ENCODE measurements at regions not wholly inside any gene's neighbourhood (a gene's known extent, or its start where the extent isn't known, plus 50 kb on each side); places are given as distances from the start of the nearest gene placed in this dataset.

- H3K9me3 Mint-ChIP-seq, result 0 out of 2 replicates have a peak, but pooled peaks cover 3% of the 10 kb centered on the region
- no peak for DNase-seq
- 0 out of 2 replicates have a peak, but pooled peaks cover 3% of the 10 kb centered on the region for H3K36me3 Mint-ChIP-seq (ENCODE audit: low read depth)
- peaks cover 10% of the 10 kb centered on the region for H3K4me1 Mint-ChIP-seq (ENCODE audit: low read depth)
- no peaks in the 10 kb centered on the region; the same call in 1 of the 2 replicates for H3K27me3 Mint-ChIP-seq (ENCODE audit: insufficient read depth)
- TF ChIP-seq, protein P1, sequence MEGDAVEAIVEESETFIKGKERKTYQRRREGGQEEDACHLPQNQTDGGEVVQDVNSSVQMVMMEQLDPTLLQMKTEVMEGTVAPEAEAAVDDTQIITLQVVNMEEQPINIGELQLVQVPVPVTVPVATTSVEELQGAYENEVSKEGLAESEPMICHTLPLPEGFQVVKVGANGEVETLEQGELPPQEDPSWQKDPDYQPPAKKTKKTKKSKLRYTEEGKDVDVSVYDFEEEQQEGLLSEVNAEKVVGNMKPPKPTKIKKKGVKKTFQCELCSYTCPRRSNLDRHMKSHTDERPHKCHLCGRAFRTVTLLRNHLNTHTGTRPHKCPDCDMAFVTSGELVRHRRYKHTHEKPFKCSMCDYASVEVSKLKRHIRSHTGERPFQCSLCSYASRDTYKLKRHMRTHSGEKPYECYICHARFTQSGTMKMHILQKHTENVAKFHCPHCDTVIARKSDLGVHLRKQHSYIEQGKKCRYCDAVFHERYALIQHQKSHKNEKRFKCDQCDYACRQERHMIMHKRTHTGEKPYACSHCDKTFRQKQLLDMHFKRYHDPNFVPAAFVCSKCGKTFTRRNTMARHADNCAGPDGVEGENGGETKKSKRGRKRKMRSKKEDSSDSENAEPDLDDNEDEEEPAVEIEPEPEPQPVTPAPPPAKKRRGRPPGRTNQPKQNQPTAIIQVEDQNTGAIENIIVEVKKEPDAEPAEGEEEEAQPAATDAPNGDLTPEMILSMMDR (IDR thresholded peaks at IDR 0.05), result no peak
- no peak overlapping the region for H3K4me3 Mint-ChIP-seq
- H3K27ac Mint-ChIP-seq, result no peak overlapping the region
Measured at GRCh38 chr1:170857955-170858354, 77.4 kb upstream of the MROH9 start.

GRCh38 chr1:170863621-170864020 is 71.7 kb upstream of the MROH9 start:
- H3K4me1 Mint-ChIP-seq (ENCODE audit: low read depth), result peaks cover 5% of the 10 kb centered on the region; the same call in 1 of the 2 replicates
- H3K36me3 Mint-ChIP-seq (ENCODE audit: low read depth), result 0 out of 2 replicates have a peak, but pooled peaks cover 3% of the 10 kb centered on the region
- no peak overlapping the region for H3K4me3 Mint-ChIP-seq
- TF ChIP-seq, protein P1 (IDR thresholded peaks at IDR 0.05), result no peak
- no peak for DNase-seq
- H3K9me3 Mint-ChIP-seq, result 0 out of 2 replicates have a peak, but pooled peaks cover 3% of the 10 kb centered on the region
- H3K27me3 Mint-ChIP-seq (ENCODE audit: insufficient read depth), result no peaks in the 10 kb centered on the region; the same call in 1 of the 2 replicates
- H3K27ac Mint-ChIP-seq, result no peak overlapping the region

DNA sequence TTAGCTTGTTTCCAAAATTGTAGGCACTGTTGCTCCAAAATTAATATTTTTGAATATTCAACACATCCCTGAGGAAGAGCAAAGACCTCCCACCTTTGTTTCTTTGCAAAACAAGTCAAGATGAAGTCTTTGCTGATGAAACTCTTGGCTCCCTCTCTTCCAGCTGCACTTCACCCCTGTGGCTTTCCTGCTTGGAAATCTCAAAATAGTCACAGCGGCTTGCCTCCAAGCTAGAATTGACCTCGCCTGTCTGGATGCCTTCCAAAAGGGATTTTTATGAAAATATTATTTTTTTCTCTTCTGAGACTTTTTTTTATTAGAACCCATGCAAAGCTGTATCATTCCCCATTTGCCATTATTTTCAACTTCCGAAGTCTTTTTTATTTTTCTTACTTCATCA is 71.1 kb upstream of the MROH9 start:
- Mint-ChIP-seq H3K27me3 (ENCODE audit: insufficient read depth) (no peaks in the 10 kb centered on the region; the same call in 1 of the 2 replicates), H3K36me3 (ENCODE audit: low read depth) (no peaks in the 10 kb centered on the region), H3K9me3 (no peaks in the 10 kb centered on the region), H3K4me3 (no peak overlapping the region), H3K27ac (no peak overlapping the region), H3K4me1 (ENCODE audit: low read depth) (peaks cover 5% of the 10 kb centered on the region; the same call in 1 of the 2 replicates)
- TF ChIP-seq, protein P1 (IDR thresholded peaks at IDR 0.05), result no peak
- no peak for DNase-seq

- no peak overlapping the region for H3K4me3 Mint-ChIP-seq
- no peak overlapping the region for H3K27ac Mint-ChIP-seq
- H3K4me1 Mint-ChIP-seq (ENCODE audit: low read depth), result peaks cover 5% of the 10 kb centered on the region; the same call in 1 of the 2 replicates
- TF ChIP-seq, protein P1 (IDR thresholded peaks at IDR 0.05), result no peak
- no peaks in the 10 kb centered on the region for H3K36me3 Mint-ChIP-seq (ENCODE audit: low read depth)
- H3K9me3 Mint-ChIP-seq, result no peaks in the 10 kb centered on the region
- no peak for DNase-seq
- H3K27me3 Mint-ChIP-seq (ENCODE audit: insufficient read depth), result no peaks in the 10 kb centered on the region; the same call in 1 of the 2 replicates
Measured at GRCh38 chr1:170864876-170865538, 70.3 kb upstream of the MROH9 start.

GRCh38 chr1:170866646-170867045 is 68.7 kb upstream of the MROH9 start:
- peaks cover 5% of the 10 kb centered on the region; the same call in 1 of the 2 replicates for H3K4me1 Mint-ChIP-seq (ENCODE audit: low read depth)
- H3K27me3 Mint-ChIP-seq (ENCODE audit: insufficient read depth), result no peaks in the 10 kb centered on the region; the same call in 1 of the 2 replicates
- no peak overlapping the region for H3K4me3 Mint-ChIP-seq
- no peaks in the 10 kb centered on the region for H3K36me3 Mint-ChIP-seq (ENCODE audit: low read depth)
- H3K27ac Mint-ChIP-seq, result no peak overlapping the region
- no peaks in the 10 kb centered on the region for H3K9me3 Mint-ChIP-seq
- TF ChIP-seq, protein P1 (IDR thresholded peaks at IDR 0.05), result no peak
- DNase-seq, result no peak
